Large intestine (tissue), 3 donors: ENCODE measurements at regions not wholly inside any gene's neighbourhood (a gene's known extent, or its start where the extent isn't known, plus 50 kb on each side); places are given as distances from the start of the nearest gene placed in this dataset.

Source experiments
- DNase-seq, 2 donors: peaks; one replicate each; pipeline versions ENCODE4 v3.0.0 to v3.0.0-alpha.2; 2013
- H3K27ac ChIP-seq: one replicate; pipeline ENCODE4 v1.5.1; 2013; ENCODE audit warnings: low read length
- H3K27me3 ChIP-seq: 2 replicates; pipeline ENCODE4 v1.6.1; 2013; ENCODE audit warnings: low read length; ENCODE audit not compliant: control insufficient read depth, insufficient read depth
- H3K36me3 ChIP-seq: 2 replicates; pipeline ENCODE4 v1.6.1; 2013; ENCODE audit warnings: low read length; ENCODE audit not compliant: control insufficient read depth, insufficient read depth
- H3K4me1 ChIP-seq: one replicate; pipeline ENCODE4 v1.6.1; 2013; ENCODE audit warnings: low read length; ENCODE audit not compliant: control insufficient read depth, insufficient read depth
- H3K4me3 ChIP-seq: one replicate; pipeline ENCODE4 v1.5.1; 2013; ENCODE audit warnings: low read length
- H3K9me3 ChIP-seq: one replicate; pipeline ENCODE4 v1.6.1; 2013; ENCODE audit warnings: mild to moderate bottlenecking, low read depth, low read length, moderate library complexity; ENCODE audit not compliant: control insufficient read depth
- WGBS: methylation state at CpG from one replicate; pipeline ENCODE4 v1.1.5; 2013; ENCODE audit warnings: low lambda C conversion rate; ENCODE audit not compliant: insufficient coverage; 5-methylcytosine and 5-hydroxymethylcytosine counted together

- Histone ChIP-seq H3K9me3 (no peaks in the 10 kb centered on the region), H3K4me3 (peak overlapping the region; percentile 45), H3K27me3 (no peaks in the 10 kb centered on the region), H3K27ac (no peak overlapping the region), H3K36me3 (no peaks in the 10 kb centered on the region), H3K4me1 (peaks cover 4% of the 10 kb centered on the region)
- peak; percentile 20 to 41 for DNase-seq
- WGBS, result no CpG with 5 or more reads among the region's 56 CpGs
Observed at GRCh38 chr15:31440754-31441311, 114.2 kb downstream of the KLF13 start.

- no peak overlapping the region for H3K27ac ChIP-seq
- no peaks in the 10 kb centered on the region for H3K36me3 ChIP-seq
- no peak overlapping the region for H3K4me3 ChIP-seq
- DNase-seq, result no peak
- WGBS, result 65% methylated on average over 2 of the region's 9 CpGs
- peaks cover 3% of the 10 kb centered on the region for H3K27me3 ChIP-seq
- H3K9me3 ChIP-seq, result no peaks in the 10 kb centered on the region
- H3K4me1 ChIP-seq, result peaks cover 4% of the 10 kb centered on the region
Observed at GRCh38 chr15:31442226-31442625, 115.6 kb downstream of the KLF13 start.

DNA sequence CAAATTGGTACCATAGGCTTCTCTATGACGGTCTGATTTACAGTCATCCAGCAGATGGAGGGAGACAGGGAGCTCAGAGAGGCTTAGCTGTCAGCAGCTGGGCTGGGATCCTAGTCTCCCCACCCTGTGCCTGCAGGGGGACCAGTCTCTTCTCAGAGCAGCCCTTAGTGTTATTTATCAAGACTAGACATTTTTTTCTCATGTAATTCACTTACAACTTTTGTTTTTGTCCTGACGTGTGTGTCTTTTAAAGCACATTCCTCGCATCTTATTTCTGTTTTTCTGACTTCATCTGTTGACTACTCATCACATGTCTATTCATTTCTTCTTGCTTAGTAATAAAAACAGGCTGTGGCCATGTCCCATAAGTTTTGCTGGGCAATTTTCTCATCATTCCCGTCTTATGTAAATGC lies 116.1 kb downstream of the KLF13 start:
- DNase-seq, result no peak
- Histone ChIP-seq H3K27me3 (peaks cover 3% of the 10 kb centered on the region), H3K27ac (no peak overlapping the region), H3K9me3 (no peaks in the 10 kb centered on the region), H3K4me3 (no peak overlapping the region), H3K4me1 (peaks cover 4% of the 10 kb centered on the region), H3K36me3 (no peaks in the 10 kb centered on the region)
- WGBS, result 60% methylated on average over 2 of the region's 4 CpGs

DNA sequence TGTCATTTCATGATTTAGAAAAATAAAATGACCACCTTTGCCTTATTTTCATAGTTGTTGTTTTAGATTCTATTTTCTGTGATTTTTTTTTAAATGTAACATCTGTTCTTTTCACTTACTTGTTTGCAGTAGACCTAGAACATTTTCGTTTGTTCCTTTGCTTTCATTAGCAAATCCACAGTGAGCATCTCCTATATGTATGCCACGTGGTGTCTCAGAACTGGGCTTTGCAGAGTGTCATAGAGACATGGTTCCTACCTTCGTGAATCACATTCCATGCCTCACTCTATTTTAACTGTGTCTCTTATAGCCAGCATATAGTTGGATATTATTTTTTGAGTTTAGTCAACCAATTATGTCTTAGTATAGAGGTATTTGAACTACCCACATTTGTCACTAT lies 118.2 kb downstream of the KLF13 start:
- Histone ChIP-seq H3K9me3 (no peaks in the 10 kb centered on the region), H3K4me3 (no peak overlapping the region), H3K27ac (no peak overlapping the region), H3K36me3 (no peaks in the 10 kb centered on the region), H3K4me1 (peaks cover 4% of the 10 kb centered on the region), H3K27me3 (peaks cover 3% of the 10 kb centered on the region)
- no CpG with 5 or more reads among the region's 3 CpGs for WGBS
- DNase-seq, result no peak

GRCh38 chr15:31446546-31446945 lies 119.9 kb downstream of the KLF13 start:
- no peaks in the 10 kb centered on the region for H3K36me3 ChIP-seq
- H3K27me3 ChIP-seq, result peaks cover 3% of the 10 kb centered on the region
- H3K4me1 ChIP-seq, result no peaks in the 10 kb centered on the region
- DNase-seq, result no peak
- H3K27ac ChIP-seq, result no peak overlapping the region
- H3K4me3 ChIP-seq, result no peak overlapping the region
- H3K9me3 ChIP-seq, result no peaks in the 10 kb centered on the region
- no CpG with 5 or more reads among the region's 7 CpGs for WGBS

DNA sequence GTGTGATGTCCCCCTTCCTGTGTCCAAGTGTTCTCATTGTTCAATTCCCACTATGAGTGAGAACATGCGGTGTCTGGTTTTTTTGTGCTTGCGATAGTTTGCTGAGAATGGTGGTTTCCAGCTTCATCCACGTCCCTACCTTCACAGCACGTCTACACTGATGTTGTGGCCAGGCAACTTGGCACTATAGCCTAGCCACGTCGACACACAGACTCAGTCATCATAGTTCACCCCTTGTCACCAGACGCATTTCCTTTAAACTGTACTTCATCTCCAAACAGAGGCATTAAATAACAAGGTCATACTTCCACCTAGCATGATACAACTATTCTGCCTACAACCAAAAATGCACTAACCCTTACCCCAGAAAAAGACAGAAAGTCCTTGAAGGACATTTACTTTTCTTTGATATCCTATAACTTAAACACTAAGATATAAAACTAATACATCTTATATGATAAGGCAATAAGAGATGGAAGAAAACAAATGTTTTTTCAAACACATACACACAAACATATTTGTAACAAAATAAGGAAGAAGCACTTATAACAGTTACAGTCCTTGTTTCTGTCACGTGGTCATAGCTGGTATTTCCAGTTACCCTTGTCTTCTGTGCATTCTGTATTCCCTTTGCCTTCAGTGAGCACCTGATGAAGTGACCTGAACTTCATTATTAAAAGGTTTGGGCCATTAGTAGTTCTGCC lies 121.4 kb downstream of the KLF13 start:
- no peak overlapping the region for H3K27ac ChIP-seq

DNA sequence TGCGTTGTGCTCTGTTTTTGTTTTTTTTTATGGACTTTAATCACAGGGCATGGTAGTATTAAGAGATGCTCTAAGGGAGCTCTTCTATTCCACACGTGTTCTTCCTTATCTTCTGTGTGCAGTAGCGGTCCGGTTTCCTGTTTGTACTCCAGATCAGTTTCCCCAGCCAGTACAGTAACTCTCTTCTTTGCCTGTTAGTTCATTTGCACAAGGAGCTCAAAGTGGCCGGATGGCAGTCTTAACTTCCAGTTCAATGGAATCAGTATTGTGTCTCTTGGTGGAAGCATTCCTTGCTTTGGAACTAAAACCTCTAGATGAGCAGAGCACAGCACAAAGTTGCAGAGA lies 122.0 kb downstream of the KLF13 start:
- H3K27me3 ChIP-seq, result peaks cover 3% of the 10 kb centered on the region
- H3K27ac ChIP-seq, result no peak overlapping the region
- H3K36me3 ChIP-seq, result no peaks in the 10 kb centered on the region
- no CpG with 5 or more reads among the region's 5 CpGs for WGBS
- H3K4me1 ChIP-seq, result no peaks in the 10 kb centered on the region
- DNase-seq, result no peak
- no peaks in the 10 kb centered on the region for H3K9me3 ChIP-seq
- H3K4me3 ChIP-seq, result no peak overlapping the region

More for the DNA sequence above, 121.4 kb downstream of the KLF13 start:
- H3K36me3 ChIP-seq, result no peaks in the 10 kb centered on the region
- no peak overlapping the region for H3K4me3 ChIP-seq
- peaks cover 3% of the 10 kb centered on the region for H3K27me3 ChIP-seq
- H3K4me1 ChIP-seq, result no peaks in the 10 kb centered on the region
- DNase-seq, result no peak
- WGBS, result no CpG with 5 or more reads among the region's 8 CpGs
- H3K9me3 ChIP-seq, result no peaks in the 10 kb centered on the region

DNA sequence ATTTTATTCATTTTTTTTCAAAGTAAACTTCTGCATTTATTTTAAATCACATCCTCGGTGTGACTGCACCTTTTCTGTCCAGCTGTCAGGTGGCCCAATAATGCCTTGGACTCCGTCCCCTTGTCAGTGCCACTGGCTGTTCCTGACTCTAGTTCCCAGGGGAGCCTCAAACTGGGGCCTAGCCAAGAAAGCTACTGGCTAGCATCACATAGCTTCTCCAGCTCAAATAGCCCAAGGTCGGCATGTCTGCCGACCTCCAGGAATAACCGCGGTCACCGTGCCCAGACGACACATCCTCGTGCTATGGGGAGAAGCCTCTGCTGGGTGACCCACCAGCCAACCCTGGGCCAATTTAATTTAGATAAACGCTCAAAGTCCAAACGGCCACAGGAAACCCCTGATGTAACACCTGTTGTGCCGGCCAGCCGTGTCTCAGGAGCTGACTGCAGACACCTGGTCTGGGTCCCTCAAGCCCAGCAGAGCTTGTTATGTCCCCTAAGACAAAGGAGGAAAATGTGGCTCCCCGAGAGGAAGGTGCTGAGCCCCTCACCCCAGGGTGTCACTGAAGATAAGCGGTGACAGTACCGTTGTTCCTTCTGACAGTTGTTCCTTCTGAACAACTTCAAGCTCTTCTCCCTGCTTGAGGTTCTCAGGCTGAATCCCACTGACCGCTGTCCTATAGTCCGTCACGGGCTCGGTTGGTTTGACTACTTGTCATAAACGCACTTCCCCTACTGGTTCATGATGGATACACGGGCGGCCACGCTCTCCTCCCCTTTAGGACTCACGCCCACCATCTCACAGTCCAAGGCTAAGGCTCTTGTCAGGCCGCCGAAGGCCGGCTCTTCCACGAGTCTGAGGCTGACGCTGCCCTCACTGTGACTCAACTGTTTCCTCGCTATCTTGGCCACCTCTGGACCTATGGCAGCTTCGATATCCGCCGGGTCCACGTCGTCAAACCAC lies 126.2 kb downstream of the KLF13 start:
- no peaks in the 10 kb centered on the region for H3K4me1 ChIP-seq
- no peaks in the 10 kb centered on the region for H3K36me3 ChIP-seq
- H3K27ac ChIP-seq, result no peak overlapping the region
- 90% methylated on average over 1 of the region's 36 CpGs for WGBS
- H3K4me3 ChIP-seq, result no peak overlapping the region
- H3K27me3 ChIP-seq, result peaks cover 9% of the 10 kb centered on the region
- DNase-seq, result no peak
- peaks cover 2% of the 10 kb centered on the region for H3K9me3 ChIP-seq

- no peaks in the 10 kb centered on the region for H3K4me1 ChIP-seq
- H3K9me3 ChIP-seq, result peaks cover 2% of the 10 kb centered on the region
- H3K27me3 ChIP-seq, result peaks cover 16% of the 10 kb centered on the region
- H3K36me3 ChIP-seq, result no peaks in the 10 kb centered on the region
- no peak overlapping the region for H3K27ac ChIP-seq
- H3K4me3 ChIP-seq, result no peak overlapping the region
- no peak for DNase-seq
- 100% methylated on average over 2 of the region's 29 CpGs for WGBS
Observed at GRCh38 chr15:31453558-31454318, 127.1 kb downstream of the KLF13 start.

- whole genome bisulfite sequencing, result no CpG with 5 or more reads among the region's 1 CpG
Observed at GRCh38 chr15:31455499-31455898, 128.9 kb downstream of the KLF13 start.

More at GRCh38 chr15:31455499-31455898, 128.9 kb downstream of the KLF13 start:
- H3K4me1 ChIP-seq, result no peaks in the 10 kb centered on the region
- no peak overlapping the region for H3K27ac ChIP-seq
- DNase-seq, result no peak
- H3K27me3 ChIP-seq, result peaks cover 20% of the 10 kb centered on the region
- H3K4me3 ChIP-seq, result no peak overlapping the region
- no peaks in the 10 kb centered on the region for H3K36me3 ChIP-seq
- H3K9me3 ChIP-seq, result peaks cover 2% of the 10 kb centered on the region
